GM23338 (cell line): ENCODE measurements at regions not wholly inside any gene's neighbourhood (a gene's known extent, or its start where the extent isn't known, plus 50 kb on each side); places are given as distances from the start of the nearest gene placed in this dataset.

ENCODE experiments used
- ATAC-seq: fragments of 200-7000 bp; cut with Tn5 transposase; 3 replicates; pipeline ENCODE4 v1.9.1; 2020
- DNase-seq: peaks from one replicate; pipeline ENCODE4 v3.0.0-alpha.2; 2015; ENCODE audit warnings: low spot score
- H2AFZ ChIP-seq: fragments of 200-600 bp; sonication (generic); 2 replicates; pipeline ENCODE4 v1.8.0; 2016; ENCODE audit warnings: antibody characterized with exemption, mild to moderate bottlenecking, moderate library complexity
- H3F3A ChIP-seq: fragments of 200-600 bp; sonication (generic); replicated peaks from 2 replicates; pipeline ENCODE4 v1.8.0; 2017; ENCODE audit warnings: antibody characterized with exemption, mixed run types, low read depth
- H3K27ac ChIP-seq: fragments of 200-600 bp; sonication (generic); 2 replicates; pipeline ENCODE4 v1.6.1; 2016; ENCODE audit warnings: low read depth
- H3K27me3 ChIP-seq: fragments of 200-600 bp; sonication (generic); 2 replicates; pipeline ENCODE4 v1.8.0; 2016; ENCODE audit warnings: mild to moderate bottlenecking, mixed run types, moderate library complexity; ENCODE audit not compliant: insufficient read depth
- H3K36me3 ChIP-seq: fragments of 200-600 bp; sonication (generic); 2 replicates; pipeline ENCODE4 v1.8.0; 2016; ENCODE audit warnings: mild to moderate bottlenecking; ENCODE audit not compliant: insufficient read depth
- H3K4me1 ChIP-seq: fragments of 200-600 bp; sonication (generic); 2 replicates; pipeline ENCODE4 v1.8.0; 2016; ENCODE audit warnings: mild to moderate bottlenecking, moderate library complexity; ENCODE audit not compliant: insufficient read depth
- H3K4me2 ChIP-seq: fragments of 200-600 bp; sonication (generic); 2 replicates; pipeline ENCODE4 v1.7.1; 2017; ENCODE audit warnings: mixed run types
- H3K4me3 ChIP-seq: fragments of 200-600 bp; sonication (generic); 2 replicates; pipeline ENCODE4 v1.6.1; 2016; ENCODE audit warnings: mixed run types
- H3K79me2 ChIP-seq: fragments of 200-600 bp; sonication (generic); replicated peaks from 2 replicates; pipeline ENCODE4 v1.8.0; 2017; ENCODE audit warnings: mild to moderate bottlenecking; ENCODE audit not compliant: insufficient read depth
- H3K9me2 ChIP-seq: fragments of 200-600 bp; sonication (generic); 2 replicates; pipeline ENCODE4 v1.8.0; 2017; ENCODE audit not compliant: insufficient read depth
- H4K20me1 ChIP-seq: fragments of 200-600 bp; sonication (generic); replicated peaks from 2 replicates; pipeline ENCODE4 v1.8.0; 2017; ENCODE audit warnings: mild to moderate bottlenecking; ENCODE audit not compliant: insufficient read depth
- H3K27ac Mint-ChIP-seq: 2 replicates; pipeline ENCODE4 v1.8.0; 2020; ENCODE audit warnings: inconsistent platforms, mild to moderate bottlenecking, moderate library complexity, mixed read lengths
- H3K27me3 Mint-ChIP-seq: 3 replicates; pipeline ENCODE4 v1.8.0; 2022; ENCODE audit warnings: low read depth, mild to moderate bottlenecking, moderate library complexity, mixed read lengths, inconsistent platforms; ENCODE audit not compliant: insufficient read depth, poor library complexity
- H3K36me3 Mint-ChIP-seq: 3 replicates; pipeline ENCODE4 v1.8.0; 2021; ENCODE audit warnings: low read depth, mild to moderate bottlenecking, inconsistent platforms, moderate library complexity, mixed read lengths
- H3K4me1 Mint-ChIP-seq: 3 replicates; pipeline ENCODE4 v1.8.0; 2020; ENCODE audit warnings: mild to moderate bottlenecking, inconsistent platforms, mixed read lengths
- H3K4me3 Mint-ChIP-seq: 3 replicates; pipeline ENCODE4 v1.8.0; 2021; ENCODE audit warnings: moderate library complexity, mild to moderate bottlenecking, inconsistent platforms, mixed read lengths
- H3K9me3 Mint-ChIP-seq: 3 replicates; pipeline ENCODE4 v1.8.0; 2020; ENCODE audit warnings: moderate library complexity, mild to moderate bottlenecking, inconsistent platforms, mixed read lengths
- CREB1 ChIP-seq: fragments of 250-450 bp; sonication (Bioruptor Pico); IDR thresholded peaks from 2 replicates; pipeline ENCODE4 v1.5.0; 2020; ENCODE audit warnings: low read depth, mild to moderate bottlenecking, moderate library complexity
- EZH2 ChIP-seq: fragments of 200-600 bp; sonication (generic); IDR thresholded peaks from one replicate; pipeline ENCODE4 v1.8.0; 2017; ENCODE audit warnings: antibody characterized with exemption, mild to moderate bottlenecking, low read depth; ENCODE audit not compliant: unreplicated experiment
- EZH2phosphoT487 ChIP-seq: fragments of 200-600 bp; sonication (generic); IDR thresholded peaks from one replicate; pipeline ENCODE4 v1.8.1; 2018; ENCODE audit warnings: antibody characterized with exemption; ENCODE audit not compliant: unreplicated experiment
- JUNB ChIP-seq: IDR thresholded peaks from one replicate; pipeline ENCODE4 v1.6.1; 2016; ENCODE audit warnings: antibody characterized with exemption; ENCODE audit not compliant: unreplicated experiment
- NANOG ChIP-seq: IDR thresholded peaks from 2 replicates; pipeline ENCODE4 v1.6.1; 2016; ENCODE audit warnings: antibody characterized with exemption, borderline replicate concordance
- POLR2AphosphoS5 ChIP-seq: IDR thresholded peaks from 2 replicates; pipeline ENCODE4 v1.6.1; 2016; ENCODE audit warnings: antibody characterized with exemption, low read depth
- STAT1 ChIP-seq: IDR thresholded peaks from one replicate; pipeline ENCODE4 v1.6.1; 2016; ENCODE audit warnings: antibody characterized with exemption; ENCODE audit not compliant: unreplicated experiment
- ZNF114 ChIP-seq: fragments of 250-450 bp; sonication (Bioruptor Pico); IDR thresholded peaks from 2 replicates; pipeline ENCODE4 v1.5.0; 2020; ENCODE audit warnings: mild to moderate bottlenecking, moderate library complexity
- ZNF331 ChIP-seq: fragments of 250-450 bp; sonication (Bioruptor Pico); IDR thresholded peaks from 2 replicates; pipeline ENCODE4 v1.5.0; 2020; ENCODE audit warnings: low read depth, mild to moderate bottlenecking, moderate library complexity
- TF ChIP-seq, protein P1 (sequence below): fragments of 250-450 bp; sonication (Bioruptor Pico); IDR thresholded peaks from 2 replicates; pipeline ENCODE4 v1.5.0; 2020; ENCODE audit warnings: mild to moderate bottlenecking, moderate library complexity
- TF ChIP-seq, protein P2 (sequence below): IDR thresholded peaks from one replicate; pipeline ENCODE4 v1.6.1; 2018; ENCODE audit warnings: antibody characterized with exemption; ENCODE audit not compliant: unreplicated experiment
- TF ChIP-seq, protein P3 (sequence below): IDR thresholded peaks from 2 replicates; pipeline ENCODE4 v1.6.1; 2016; ENCODE audit warnings: antibody characterized with exemption
- TF ChIP-seq, protein P4 (sequence below), 2 experiments: fragments of 200-600 bp in 1 of 2; sonication (generic) in 1 of 2; conservative IDR thresholded peaks; 2 replicates each; pipeline versions ENCODE4 v1.5.1 to v1.6.1; 2016 to 2017; ENCODE audit warnings: antibody characterized with exemption in 2 of 2, low read depth in 2 of 2, mild to moderate bottlenecking in 2 of 2, moderate library complexity in 1 of 2

DNA sequence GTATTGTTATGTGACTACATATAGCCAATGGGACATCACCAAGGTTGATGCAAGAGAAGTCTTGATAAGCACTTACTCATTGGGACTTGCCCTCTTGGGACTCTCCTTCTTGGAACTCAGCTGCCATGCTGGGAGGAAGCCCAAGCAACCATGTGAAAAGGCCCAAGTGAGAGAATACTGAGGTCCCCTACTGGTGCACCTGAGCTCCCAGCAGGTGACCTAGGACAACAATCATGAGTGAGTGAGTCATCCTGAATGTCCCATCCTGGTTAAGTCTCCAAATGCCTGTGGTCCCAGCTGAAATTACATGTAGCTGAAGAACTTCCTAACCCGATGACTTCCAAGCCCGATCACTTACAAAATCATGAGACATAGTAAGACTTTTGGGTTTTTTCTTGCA lies 260.7 kb downstream of the ICE1 start:
- Histone ChIP-seq H3K4me2 (no peak overlapping the region), H3K79me2 (no peaks in the 10 kb centered on the region), H3K9me2 (peaks cover 25% of the 10 kb centered on the region), H3K4me3 (no peak overlapping the region), H3K36me3 (no peaks in the 10 kb centered on the region), H3K27me3 (no peaks in the 10 kb centered on the region), H4K20me1 (no peaks in the 10 kb centered on the region), H3K4me1 (no peaks in the 10 kb centered on the region), H3F3A (no peaks in the 10 kb centered on the region), H3K27ac (no peak overlapping the region), H2AFZ (no peak overlapping the region)
- peaks cover 3% of the 10 kb centered on the region; the same call in 2 of the 3 replicates for H3K36me3 Mint-ChIP-seq
- no peak overlapping the region for H3K4me3 Mint-ChIP-seq
- ATAC-seq (no peak), DNase-seq (no peak)
- H3K9me3 Mint-ChIP-seq = peaks cover 5% of the 10 kb centered on the region; the same call in 2 of the 3 replicates
- TF ChIP-seq POLR2AphosphoS5 (no peak), NANOG (no peak), EZH2phosphoT487 (no peak), JUNB (no peak), STAT1 (no peak), ZNF331 (CRISPR knock-in tag) (no peak), ZNF114 (CRISPR knock-in tag) (no peak), EZH2 (no peak), CREB1 (no peak)
- TF ChIP-seq, protein P1, sequence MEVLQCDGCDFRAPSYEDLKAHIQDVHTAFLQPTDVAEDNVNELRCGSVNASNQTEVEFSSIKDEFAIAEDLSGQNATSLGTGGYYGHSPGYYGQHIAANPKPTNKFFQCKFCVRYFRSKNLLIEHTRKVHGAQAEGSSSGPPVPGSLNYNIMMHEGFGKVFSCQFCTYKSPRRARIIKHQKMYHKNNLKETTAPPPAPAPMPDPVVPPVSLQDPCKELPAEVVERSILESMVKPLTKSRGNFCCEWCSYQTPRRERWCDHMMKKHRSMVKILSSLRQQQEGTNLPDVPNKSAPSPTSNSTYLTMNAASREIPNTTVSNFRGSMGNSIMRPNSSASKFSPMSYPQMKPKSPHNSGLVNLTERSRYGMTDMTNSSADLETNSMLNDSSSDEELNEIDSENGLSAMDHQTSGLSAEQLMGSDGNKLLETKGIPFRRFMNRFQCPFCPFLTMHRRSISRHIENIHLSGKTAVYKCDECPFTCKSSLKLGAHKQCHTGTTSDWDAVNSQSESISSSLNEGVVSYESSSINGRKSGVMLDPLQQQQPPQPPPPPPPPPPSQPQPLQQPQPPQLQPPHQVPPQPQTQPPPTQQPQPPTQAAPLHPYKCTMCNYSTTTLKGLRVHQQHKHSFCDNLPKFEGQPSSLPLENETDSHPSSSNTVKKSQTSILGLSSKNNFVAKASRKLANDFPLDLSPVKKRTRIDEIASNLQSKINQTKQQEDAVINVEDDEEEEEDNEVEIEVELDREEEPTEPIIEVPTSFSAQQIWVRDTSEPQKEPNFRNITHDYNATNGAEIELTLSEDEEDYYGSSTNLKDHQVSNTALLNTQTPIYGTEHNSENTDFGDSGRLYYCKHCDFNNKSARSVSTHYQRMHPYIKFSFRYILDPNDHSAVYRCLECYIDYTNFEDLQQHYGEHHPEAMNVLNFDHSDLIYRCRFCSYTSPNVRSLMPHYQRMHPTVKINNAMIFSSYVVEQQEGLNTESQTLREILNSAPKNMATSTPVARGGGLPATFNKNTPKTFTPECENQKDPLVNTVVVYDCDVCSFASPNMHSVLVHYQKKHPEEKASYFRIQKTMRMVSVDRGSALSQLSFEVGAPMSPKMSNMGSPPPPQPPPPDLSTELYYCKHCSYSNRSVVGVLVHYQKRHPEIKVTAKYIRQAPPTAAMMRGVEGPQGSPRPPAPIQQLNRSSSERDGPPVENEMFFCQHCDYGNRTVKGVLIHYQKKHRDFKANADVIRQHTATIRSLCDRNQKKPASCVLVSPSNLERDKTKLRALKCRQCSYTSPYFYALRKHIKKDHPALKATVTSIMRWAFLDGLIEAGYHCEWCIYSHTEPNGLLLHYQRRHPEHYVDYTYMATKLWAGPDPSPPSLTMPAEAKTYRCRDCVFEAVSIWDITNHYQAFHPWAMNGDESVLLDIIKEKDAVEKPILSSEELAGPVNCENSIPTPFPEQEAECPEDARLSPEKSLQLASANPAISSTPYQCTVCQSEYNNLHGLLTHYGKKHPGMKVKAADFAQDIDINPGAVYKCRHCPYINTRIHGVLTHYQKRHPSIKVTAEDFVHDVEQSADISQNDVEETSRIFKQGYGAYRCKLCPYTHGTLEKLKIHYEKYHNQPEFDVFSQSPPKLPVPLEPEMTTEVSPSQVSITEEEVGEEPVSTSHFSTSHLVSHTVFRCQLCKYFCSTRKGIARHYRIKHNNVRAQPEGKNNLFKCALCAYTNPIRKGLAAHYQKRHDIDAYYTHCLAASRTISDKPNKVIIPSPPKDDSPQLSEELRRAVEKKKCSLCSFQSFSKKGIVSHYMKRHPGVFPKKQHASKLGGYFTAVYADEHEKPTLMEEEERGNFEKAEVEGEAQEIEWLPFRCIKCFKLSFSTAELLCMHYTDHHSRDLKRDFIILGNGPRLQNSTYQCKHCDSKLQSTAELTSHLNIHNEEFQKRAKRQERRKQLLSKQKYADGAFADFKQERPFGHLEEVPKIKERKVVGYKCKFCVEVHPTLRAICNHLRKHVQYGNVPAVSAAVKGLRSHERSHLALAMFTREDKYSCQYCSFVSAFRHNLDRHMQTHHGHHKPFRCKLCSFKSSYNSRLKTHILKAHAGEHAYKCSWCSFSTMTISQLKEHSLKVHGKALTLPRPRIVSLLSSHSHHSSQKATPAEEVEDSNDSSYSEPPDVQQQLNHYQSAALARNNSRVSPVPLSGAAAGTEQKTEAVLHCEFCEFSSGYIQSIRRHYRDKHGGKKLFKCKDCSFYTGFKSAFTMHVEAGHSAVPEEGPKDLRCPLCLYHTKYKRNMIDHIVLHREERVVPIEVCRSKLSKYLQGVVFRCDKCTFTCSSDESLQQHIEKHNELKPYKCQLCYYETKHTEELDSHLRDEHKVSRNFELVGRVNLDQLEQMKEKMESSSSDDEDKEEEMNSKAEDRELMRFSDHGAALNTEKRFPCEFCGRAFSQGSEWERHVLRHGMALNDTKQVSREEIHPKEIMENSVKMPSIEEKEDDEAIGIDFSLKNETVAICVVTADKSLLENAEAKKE (CRISPR knock-in tag) = no peak
- TF ChIP-seq, protein P2, sequence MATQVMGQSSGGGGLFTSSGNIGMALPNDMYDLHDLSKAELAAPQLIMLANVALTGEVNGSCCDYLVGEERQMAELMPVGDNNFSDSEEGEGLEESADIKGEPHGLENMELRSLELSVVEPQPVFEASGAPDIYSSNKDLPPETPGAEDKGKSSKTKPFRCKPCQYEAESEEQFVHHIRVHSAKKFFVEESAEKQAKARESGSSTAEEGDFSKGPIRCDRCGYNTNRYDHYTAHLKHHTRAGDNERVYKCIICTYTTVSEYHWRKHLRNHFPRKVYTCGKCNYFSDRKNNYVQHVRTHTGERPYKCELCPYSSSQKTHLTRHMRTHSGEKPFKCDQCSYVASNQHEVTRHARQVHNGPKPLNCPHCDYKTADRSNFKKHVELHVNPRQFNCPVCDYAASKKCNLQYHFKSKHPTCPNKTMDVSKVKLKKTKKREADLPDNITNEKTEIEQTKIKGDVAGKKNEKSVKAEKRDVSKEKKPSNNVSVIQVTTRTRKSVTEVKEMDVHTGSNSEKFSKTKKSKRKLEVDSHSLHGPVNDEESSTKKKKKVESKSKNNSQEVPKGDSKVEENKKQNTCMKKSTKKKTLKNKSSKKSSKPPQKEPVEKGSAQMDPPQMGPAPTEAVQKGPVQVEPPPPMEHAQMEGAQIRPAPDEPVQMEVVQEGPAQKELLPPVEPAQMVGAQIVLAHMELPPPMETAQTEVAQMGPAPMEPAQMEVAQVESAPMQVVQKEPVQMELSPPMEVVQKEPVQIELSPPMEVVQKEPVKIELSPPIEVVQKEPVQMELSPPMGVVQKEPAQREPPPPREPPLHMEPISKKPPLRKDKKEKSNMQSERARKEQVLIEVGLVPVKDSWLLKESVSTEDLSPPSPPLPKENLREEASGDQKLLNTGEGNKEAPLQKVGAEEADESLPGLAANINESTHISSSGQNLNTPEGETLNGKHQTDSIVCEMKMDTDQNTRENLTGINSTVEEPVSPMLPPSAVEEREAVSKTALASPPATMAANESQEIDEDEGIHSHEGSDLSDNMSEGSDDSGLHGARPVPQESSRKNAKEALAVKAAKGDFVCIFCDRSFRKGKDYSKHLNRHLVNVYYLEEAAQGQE = no peak
- TF ChIP-seq, protein P3, sequence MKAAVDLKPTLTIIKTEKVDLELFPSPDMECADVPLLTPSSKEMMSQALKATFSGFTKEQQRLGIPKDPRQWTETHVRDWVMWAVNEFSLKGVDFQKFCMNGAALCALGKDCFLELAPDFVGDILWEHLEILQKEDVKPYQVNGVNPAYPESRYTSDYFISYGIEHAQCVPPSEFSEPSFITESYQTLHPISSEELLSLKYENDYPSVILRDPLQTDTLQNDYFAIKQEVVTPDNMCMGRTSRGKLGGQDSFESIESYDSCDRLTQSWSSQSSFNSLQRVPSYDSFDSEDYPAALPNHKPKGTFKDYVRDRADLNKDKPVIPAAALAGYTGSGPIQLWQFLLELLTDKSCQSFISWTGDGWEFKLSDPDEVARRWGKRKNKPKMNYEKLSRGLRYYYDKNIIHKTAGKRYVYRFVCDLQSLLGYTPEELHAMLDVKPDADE = no peak
- TF ChIP-seq, protein P4, sequence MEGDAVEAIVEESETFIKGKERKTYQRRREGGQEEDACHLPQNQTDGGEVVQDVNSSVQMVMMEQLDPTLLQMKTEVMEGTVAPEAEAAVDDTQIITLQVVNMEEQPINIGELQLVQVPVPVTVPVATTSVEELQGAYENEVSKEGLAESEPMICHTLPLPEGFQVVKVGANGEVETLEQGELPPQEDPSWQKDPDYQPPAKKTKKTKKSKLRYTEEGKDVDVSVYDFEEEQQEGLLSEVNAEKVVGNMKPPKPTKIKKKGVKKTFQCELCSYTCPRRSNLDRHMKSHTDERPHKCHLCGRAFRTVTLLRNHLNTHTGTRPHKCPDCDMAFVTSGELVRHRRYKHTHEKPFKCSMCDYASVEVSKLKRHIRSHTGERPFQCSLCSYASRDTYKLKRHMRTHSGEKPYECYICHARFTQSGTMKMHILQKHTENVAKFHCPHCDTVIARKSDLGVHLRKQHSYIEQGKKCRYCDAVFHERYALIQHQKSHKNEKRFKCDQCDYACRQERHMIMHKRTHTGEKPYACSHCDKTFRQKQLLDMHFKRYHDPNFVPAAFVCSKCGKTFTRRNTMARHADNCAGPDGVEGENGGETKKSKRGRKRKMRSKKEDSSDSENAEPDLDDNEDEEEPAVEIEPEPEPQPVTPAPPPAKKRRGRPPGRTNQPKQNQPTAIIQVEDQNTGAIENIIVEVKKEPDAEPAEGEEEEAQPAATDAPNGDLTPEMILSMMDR (conservative IDR thresholded peaks at IDR 0.05; ENCODE audit: low read depth in 2 of 2) = no peak
- H3K27ac Mint-ChIP-seq = no peak overlapping the region
- 0 out of 3 replicates have a peak, but pooled peaks cover 2% of the 10 kb centered on the region for H3K4me1 Mint-ChIP-seq
- peaks cover 6% of the 10 kb centered on the region for H3K27me3 Mint-ChIP-seq
